Natural killer cell treated with Interleukin-12 subunit alpha and Interleukin-12 subunit beta and Interleukin-15 and Interleukin-18, amount 100 ng/mL, for 72 hours (primary cell): ENCODE measurements at regions not wholly inside any gene's neighbourhood (a gene's known extent, or its start where the extent isn't known, plus 50 kb on each side); places are given as distances from the start of the nearest gene placed in this dataset.

Experiments
- ATAC-seq, 2 donors: fragments of 150-1000 bp; cut with Tn5 transposase in 1 of 2; sonication (Bioruptor Pico), chemical (Tn5 transposase) in 1 of 2; 2 replicates each; pipeline ENCODE4 v1.10.0; 2021
- DNase-seq: peaks from one replicate; pipeline ENCODE4 v3.0.0; 2022; ENCODE audit warnings: low spot score
- H3K27ac Mint-ChIP-seq, 2 donors: 1 replicate in 1 of 2; 2 replicates in 1 of 2; pipeline ENCODE4 v1.8.0; 2022; ENCODE audit warnings: mixed read lengths in 2 of 2, mild to moderate bottlenecking in 1 of 2, moderate library complexity in 1 of 2
- H3K27me3 Mint-ChIP-seq, 2 donors: 1 replicate in 1 of 2; 2 replicates in 1 of 2; pipeline ENCODE4 v1.8.0; 2022; ENCODE audit warnings: mixed read lengths in 2 of 2
- H3K36me3 Mint-ChIP-seq: one replicate; pipeline ENCODE4 v1.8.0; 2022; ENCODE audit warnings: mixed read lengths
- H3K4me1 Mint-ChIP-seq, 2 donors: 1 replicate in 1 of 2; 2 replicates in 1 of 2; pipeline ENCODE4 v1.8.0; 2022; ENCODE audit warnings: low read depth in 2 of 2, mixed read lengths in 2 of 2, mild to moderate bottlenecking in 1 of 2
- H3K4me3 Mint-ChIP-seq: one replicate; pipeline ENCODE4 v1.8.0; 2022; ENCODE audit warnings: mixed read lengths
- H3K9me3 Mint-ChIP-seq: 2 replicates; pipeline ENCODE4 v1.8.0; 2022; ENCODE audit warnings: mixed read lengths

GRCh38 chr2:10964052-10964790 lies 52.5 kb downstream of the KCNF1 start:
- no peak for DNase-seq
- Mint-ChIP-seq H3K27me3 (peaks cover 24 to 33% of the 10 kb centered on the region in 2 donors), H3K27ac (no peak overlapping the region), H3K36me3 (no peaks in the 10 kb centered on the region), H3K4me1 (no peaks in the 10 kb centered on the region), H3K4me3 (no peak overlapping the region), H3K9me3 (no peaks in the 10 kb centered on the region)
- ATAC-seq, result no peak

- Mint-ChIP-seq H3K27ac (no peak overlapping the region), H3K4me3 (no peak overlapping the region), H3K4me1 (no peaks in the 10 kb centered on the region), H3K36me3 (no peaks in the 10 kb centered on the region), H3K9me3 (no peaks in the 10 kb centered on the region), H3K27me3 (peaks cover 29 to 33% of the 10 kb centered on the region in 2 donors)
- DNase-seq (no peak), ATAC-seq (no peak)
Observed at GRCh38 chr2:10965241-10965843, 53.6 kb downstream of the KCNF1 start.

GRCh38 chr2:10966056-10966455 lies 54.3 kb downstream of the KCNF1 start:
- ATAC-seq (no peak), DNase-seq (no peak)
- peaks cover 29 to 33% of the 10 kb centered on the region in 2 donors for H3K27me3 Mint-ChIP-seq
- no peaks in the 10 kb centered on the region for H3K9me3 Mint-ChIP-seq
- H3K4me3 Mint-ChIP-seq, result no peak overlapping the region
- H3K36me3 Mint-ChIP-seq, result no peaks in the 10 kb centered on the region
- no peaks in the 10 kb centered on the region for H3K4me1 Mint-ChIP-seq
- H3K27ac Mint-ChIP-seq, result no peak overlapping the region

- Mint-ChIP-seq H3K27me3 (peaks cover 29 to 33% of the 10 kb centered on the region in 2 donors), H3K4me3 (no peak overlapping the region), H3K4me1 (no peaks in the 10 kb centered on the region), H3K36me3 (no peaks in the 10 kb centered on the region), H3K27ac (no peak overlapping the region), H3K9me3 (no peaks in the 10 kb centered on the region)
- no peak for DNase-seq
- no peak for ATAC-seq
Observed at GRCh38 chr2:10966741-10967140, 55.0 kb downstream of the KCNF1 start.

- no peaks in the 10 kb centered on the region for H3K9me3 Mint-ChIP-seq
- no peaks in the 10 kb centered on the region for H3K4me1 Mint-ChIP-seq
- ATAC-seq (no peak), DNase-seq (no peak)
- no peak overlapping the region for H3K4me3 Mint-ChIP-seq
- H3K27me3 Mint-ChIP-seq, result peaks cover 26 to 34% of the 10 kb centered on the region in 2 donors
- H3K36me3 Mint-ChIP-seq, result no peaks in the 10 kb centered on the region
- H3K27ac Mint-ChIP-seq, result no peak overlapping the region
Observed at GRCh38 chr2:10968176-10968575, 56.4 kb downstream of the KCNF1 start.

GRCh38 chr2:10970666-10971065 lies 58.9 kb downstream of the KCNF1 start:
- Mint-ChIP-seq H3K4me1 (no peaks in the 10 kb centered on the region), H3K27me3 (peaks cover 21 to 32% of the 10 kb centered on the region in 2 donors), H3K9me3 (no peaks in the 10 kb centered on the region), H3K36me3 (no peaks in the 10 kb centered on the region), H3K4me3 (no peak overlapping the region), H3K27ac (no peak overlapping the region)
- no peak for DNase-seq
- ATAC-seq, result no peak

- ATAC-seq, result peak in 1 of 2 donors; percentile 25
- Mint-ChIP-seq H3K27me3 (peaks cover 21 to 35% of the 10 kb centered on the region in 2 donors), H3K36me3 (no peaks in the 10 kb centered on the region), H3K4me1 (no peaks in the 10 kb centered on the region), H3K9me3 (no peaks in the 10 kb centered on the region), H3K27ac (no peak overlapping the region), H3K4me3 (no peak overlapping the region)
- DNase-seq, result no peak
Observed at GRCh38 chr2:10971161-10971887, 59.6 kb downstream of the KCNF1 start.

GRCh38 chr2:10971888-10972260 lies 60.1 kb downstream of the KCNF1 start:
- peaks cover 21 to 35% of the 10 kb centered on the region in 2 donors for H3K27me3 Mint-ChIP-seq
- ATAC-seq, result no peak
- DNase-seq, result no peak
- H3K4me3 Mint-ChIP-seq, result no peak overlapping the region
- H3K9me3 Mint-ChIP-seq, result no peaks in the 10 kb centered on the region
- no peaks in the 10 kb centered on the region for H3K4me1 Mint-ChIP-seq
- H3K27ac Mint-ChIP-seq, result no peak overlapping the region
- no peaks in the 10 kb centered on the region for H3K36me3 Mint-ChIP-seq

GRCh38 chr2:10972683-10973433 lies 61.1 kb downstream of the KCNF1 start:
- H3K36me3 Mint-ChIP-seq, result no peaks in the 10 kb centered on the region
- no peaks in the 10 kb centered on the region for H3K4me1 Mint-ChIP-seq
- no peak for DNase-seq
- H3K4me3 Mint-ChIP-seq, result no peak overlapping the region
- peaks cover 24 to 35% of the 10 kb centered on the region in 2 donors for H3K27me3 Mint-ChIP-seq
- H3K27ac Mint-ChIP-seq, result no peak overlapping the region
- H3K9me3 Mint-ChIP-seq, result no peaks in the 10 kb centered on the region
- ATAC-seq, result no peak

GRCh38 chr2:10973766-10974165 lies 62.0 kb downstream of the KCNF1 start:
- DNase-seq, result no peak
- Mint-ChIP-seq H3K4me3 (no peak overlapping the region), H3K36me3 (no peaks in the 10 kb centered on the region), H3K9me3 (no peaks in the 10 kb centered on the region), H3K27me3 (peaks cover 19 to 35% of the 10 kb centered on the region in 2 donors), H3K4me1 (no peaks in the 10 kb centered on the region), H3K27ac (no peak overlapping the region)
- ATAC-seq, result no peak

GRCh38 chr2:10977003-10977402 lies 65.3 kb downstream of the KCNF1 start:
- Mint-ChIP-seq H3K27ac (no peak overlapping the region), H3K27me3 (peaks cover 18 to 35% of the 10 kb centered on the region in 2 donors), H3K36me3 (no peaks in the 10 kb centered on the region), H3K9me3 (no peaks in the 10 kb centered on the region), H3K4me1 (no peaks in the 10 kb centered on the region), H3K4me3 (no peak overlapping the region)
- ATAC-seq (no peak), DNase-seq (no peak)

- DNase-seq, result no peak
- H3K4me3 Mint-ChIP-seq, result no peak overlapping the region
- no peaks in the 10 kb centered on the region for H3K9me3 Mint-ChIP-seq
- peaks cover 18 to 31% of the 10 kb centered on the region in 2 donors for H3K27me3 Mint-ChIP-seq
- H3K36me3 Mint-ChIP-seq, result no peaks in the 10 kb centered on the region
- ATAC-seq, result no peak
- H3K4me1 Mint-ChIP-seq, result no peaks in the 10 kb centered on the region
- H3K27ac Mint-ChIP-seq, result no peak overlapping the region
Observed at GRCh38 chr2:10977621-10978020, 65.9 kb downstream of the KCNF1 start.

- no peak for ATAC-seq
- no peak overlapping the region for H3K4me3 Mint-ChIP-seq
- H3K36me3 Mint-ChIP-seq, result no peaks in the 10 kb centered on the region
- no peak overlapping the region for H3K27ac Mint-ChIP-seq
- peaks cover 16 to 25% of the 10 kb centered on the region in 2 donors for H3K27me3 Mint-ChIP-seq
- H3K9me3 Mint-ChIP-seq, result no peaks in the 10 kb centered on the region
- no peaks in the 10 kb centered on the region for H3K4me1 Mint-ChIP-seq
- no peak for DNase-seq
Observed at GRCh38 chr2:10978090-10978670, 66.4 kb downstream of the KCNF1 start.
